Esophagus squamous epithelium (tissue), 5 donors: ENCODE measurements at regions not wholly inside any gene's neighbourhood (a gene's known extent, or its start where the extent isn't known, plus 50 kb on each side); places are given as distances from the start of the nearest gene placed in this dataset.
"Not testable (repeated sequence)": the region's sequence is repeated elsewhere in the genome, so short reads cannot be mapped to it uniquely, and the experiment has no call there.

Experiments used
- DNase-seq: peaks from one replicate; lab custom pipeline; 2025; lab: John Stamatoyannopoulos, UW
- H3K27ac ChIP-seq, 4 donors: fragments of 200-600 bp; sonication (generic); one replicate each; pipeline ENCODE4 v1.5.1; 2016 to 2019; ENCODE audit warnings: mild to moderate bottlenecking in 1 of 4
- H3K27me3 ChIP-seq, 4 donors: fragments of 200-600 bp; sonication (generic); 1 replicate in 3 of 4; 2 replicates in 1 of 4; pipeline versions ENCODE4 v1.5.1 to v1.6.0; 2017 to 2021; ENCODE audit warnings: antibody characterized with exemption in 1 of 4
- H3K36me3 ChIP-seq, 3 donors: fragments of 200-600 bp; sonication (generic); one replicate each; pipeline ENCODE4 v1.5.1; 2016 to 2019
- H3K4me1 ChIP-seq, 3 donors: fragments of 200-600 bp; sonication (generic); one replicate each; pipeline ENCODE4 v1.5.1; 2017 to 2019
- H3K4me3 ChIP-seq, 4 donors: fragments of 200-600 bp; sonication (generic); 1 replicate in 3 of 4; 2 replicates in 1 of 4; pipeline ENCODE4 v1.5.1; 2016 to 2019; ENCODE audit warnings: mild to moderate bottlenecking in 2 of 4, moderate library complexity in 1 of 4
- H3K9me3 ChIP-seq, 3 donors: fragments of 200-600 bp; sonication (generic); one replicate each; pipeline ENCODE4 v1.5.1; 2016 to 2019
- POLR2A ChIP-seq, 4 donors: fragments of 450-650 bp; IDR thresholded peaks; one replicate each; pipeline ENCODE4 v1.6.1; 2017; ENCODE audit warnings: antibody characterized with exemption in 4 of 4, mild to moderate bottlenecking in 4 of 4, moderate library complexity in 3 of 4
- WGBS, 2 donors: methylation state at CpG; one replicate each; pipeline ENCODE4 v1.1.5; 2018; 5-methylcytosine and 5-hydroxymethylcytosine counted together
- intact Hi-C: fragments of 100-400 bp; cut with DNase I; formaldehyde crosslinking; loops from one replicate; pipeline ENCODE4 v1.15.0; 2022
- TF ChIP-seq, protein P1 (sequence below), 6 experiments: fragments of 450-650 bp in 4 of 6; fragments of 200-600 bp in 2 of 6; sonication (generic) in 2 of 6; IDR thresholded peaks; one replicate each; pipeline ENCODE4 v1.5.1; 2016 to 2019; ENCODE audit warnings: antibody characterized with exemption in 6 of 6, mild to moderate bottlenecking in 4 of 6, moderate library complexity in 4 of 6
- donor health status: DM: yes; HTN: yes; CAD: no.

DNA sequence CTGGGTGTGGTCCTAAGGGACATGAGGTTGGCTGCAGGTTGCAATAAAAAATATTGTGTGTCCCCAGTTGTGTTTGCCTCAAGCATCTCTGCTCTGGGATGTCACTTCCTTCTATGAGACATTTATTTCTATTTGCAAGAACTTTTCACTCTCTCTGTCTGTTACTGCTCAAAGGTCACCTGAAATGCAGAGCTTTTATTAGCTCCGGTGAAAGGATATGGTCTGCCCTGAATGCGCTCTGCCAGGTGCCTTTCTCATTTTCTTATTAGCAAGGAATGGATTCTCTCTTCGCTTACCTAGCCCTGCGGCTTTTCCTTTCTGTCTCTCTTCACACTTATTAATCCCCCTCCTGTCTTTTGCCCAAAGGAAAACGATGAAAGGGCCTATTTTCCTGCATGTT, 526.1 kb downstream of the TMEM38B start:
- Histone ChIP-seq H3K36me3 (no peaks in the 10 kb centered on the region), H3K4me3 (no peak overlapping the region), H3K27me3 (no peaks in the 10 kb centered on the region), H3K27ac (no peak overlapping the region), H3K4me1 (no peaks in the 10 kb centered on the region), H3K9me3 (no peaks in the 10 kb centered on the region)
- no peak for DNase-seq
- TF ChIP-seq, protein P1, sequence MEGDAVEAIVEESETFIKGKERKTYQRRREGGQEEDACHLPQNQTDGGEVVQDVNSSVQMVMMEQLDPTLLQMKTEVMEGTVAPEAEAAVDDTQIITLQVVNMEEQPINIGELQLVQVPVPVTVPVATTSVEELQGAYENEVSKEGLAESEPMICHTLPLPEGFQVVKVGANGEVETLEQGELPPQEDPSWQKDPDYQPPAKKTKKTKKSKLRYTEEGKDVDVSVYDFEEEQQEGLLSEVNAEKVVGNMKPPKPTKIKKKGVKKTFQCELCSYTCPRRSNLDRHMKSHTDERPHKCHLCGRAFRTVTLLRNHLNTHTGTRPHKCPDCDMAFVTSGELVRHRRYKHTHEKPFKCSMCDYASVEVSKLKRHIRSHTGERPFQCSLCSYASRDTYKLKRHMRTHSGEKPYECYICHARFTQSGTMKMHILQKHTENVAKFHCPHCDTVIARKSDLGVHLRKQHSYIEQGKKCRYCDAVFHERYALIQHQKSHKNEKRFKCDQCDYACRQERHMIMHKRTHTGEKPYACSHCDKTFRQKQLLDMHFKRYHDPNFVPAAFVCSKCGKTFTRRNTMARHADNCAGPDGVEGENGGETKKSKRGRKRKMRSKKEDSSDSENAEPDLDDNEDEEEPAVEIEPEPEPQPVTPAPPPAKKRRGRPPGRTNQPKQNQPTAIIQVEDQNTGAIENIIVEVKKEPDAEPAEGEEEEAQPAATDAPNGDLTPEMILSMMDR (IDR thresholded peaks at IDR 0.05): no peak
- no peak for TF ChIP-seq POLR2A (IDR thresholded peaks at IDR 0.05)
- intact Hi-C loops: no loop called here
- WGBS, 2 donors: 76 to 82% methylated on average over 5 of the region's 5 CpGs

- no peak for TF ChIP-seq POLR2A (IDR thresholded peaks at IDR 0.05)
- TF ChIP-seq, protein P1 (IDR thresholded peaks at IDR 0.05): no peak
- Histone ChIP-seq H3K27ac (no peak overlapping the region), H3K4me3 (no peak overlapping the region), H3K36me3 (no peaks in the 10 kb centered on the region), H3K4me1 (no peaks in the 10 kb centered on the region), H3K9me3 (no peaks in the 10 kb centered on the region), H3K27me3 (no peaks in the 10 kb centered on the region)
- no peak for DNase-seq
- WGBS, 2 donors: 33 to 54% methylated on average over 1 to 3 of the region's 3 CpGs
- intact Hi-C loops: no loop called here
Observed at GRCh38 chr9:106228861-106229260, 534.5 kb downstream of the TMEM38B start.

GRCh38 chr9:106233116-106233515, 538.8 kb downstream of the TMEM38B start:
- no peaks in the 10 kb centered on the region for H3K27me3 ChIP-seq
- H3K4me3 ChIP-seq: no peak overlapping the region
- no peaks in the 10 kb centered on the region for H3K9me3 ChIP-seq
- DNase-seq: no peak
- intact Hi-C loops: no loop called here
- H3K27ac ChIP-seq: no peak overlapping the region
- H3K36me3 ChIP-seq: no peaks in the 10 kb centered on the region
- H3K4me1 ChIP-seq: no peaks in the 10 kb centered on the region
- TF ChIP-seq, protein P1 (IDR thresholded peaks at IDR 0.05): no peak
- TF ChIP-seq POLR2A (IDR thresholded peaks at IDR 0.05): no peak

- 87 to 100% methylated on average over 5 to 9 of the region's 10 CpGs for WGBS, 2 donors
- H3K4me3 ChIP-seq, intact Hi-C loops, DNase-seq, H3K36me3 ChIP-seq, H3K27me3 ChIP-seq, H3K9me3 ChIP-seq, H3K4me1 ChIP-seq, H3K27ac ChIP-seq: not testable (repeated sequence)
Observed at GRCh38 chr9:106260908-106261307, 566.6 kb downstream of the TMEM38B start.

DNA sequence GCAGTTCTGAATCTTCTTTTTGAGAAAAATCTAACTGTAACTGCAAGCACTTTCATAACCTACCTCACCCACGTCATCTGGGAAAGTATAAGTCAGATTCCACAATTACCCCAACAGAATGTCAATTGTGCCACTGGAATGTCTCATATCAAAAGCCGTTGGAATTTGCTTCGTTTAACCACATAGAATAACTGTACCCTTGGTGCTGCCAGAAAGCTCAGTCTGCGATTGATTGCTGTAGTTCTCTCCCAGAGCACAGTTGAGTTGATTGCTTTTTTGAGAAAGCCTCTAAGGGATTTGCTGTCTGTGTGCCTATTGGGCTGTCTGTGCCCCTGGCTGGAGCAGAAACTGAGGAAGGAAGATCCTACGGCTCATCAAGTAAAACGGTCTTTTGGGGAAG, 583.6 kb downstream of the TMEM38B start:
- Histone ChIP-seq H3K9me3 (no peaks in the 10 kb centered on the region), H3K27ac (no peak overlapping the region), H3K36me3 (no peaks in the 10 kb centered on the region), H3K27me3 (no peaks in the 10 kb centered on the region), H3K4me3 (no peak overlapping the region), H3K4me1 (no peaks in the 10 kb centered on the region)
- no peak for DNase-seq
- intact Hi-C loops: no loop called here
- 72 to 82% methylated on average over 6 of the region's 6 CpGs for WGBS, 2 donors
- TF ChIP-seq, protein P1 (IDR thresholded peaks at IDR 0.05): no peak
- no peak for TF ChIP-seq POLR2A (IDR thresholded peaks at IDR 0.05)

- H3K27ac ChIP-seq: no peak overlapping the region
- intact Hi-C loops: no loop called here
- H3K27me3 ChIP-seq: no peaks in the 10 kb centered on the region
- no peak for DNase-seq
- 27 to 35% methylated on average over 4 to 5 of the region's 5 CpGs for WGBS, 2 donors
- peaks cover 0 to 8% (median 0%) of the 10 kb centered on the region in 3 donors for H3K4me1 ChIP-seq
- no peaks in the 10 kb centered on the region for H3K36me3 ChIP-seq
- H3K4me3 ChIP-seq: no peak overlapping the region
- TF ChIP-seq, protein P1 (IDR thresholded peaks at IDR 0.05): no peak
- TF ChIP-seq POLR2A (IDR thresholded peaks at IDR 0.05): no peak
- H3K9me3 ChIP-seq: no peaks in the 10 kb centered on the region
Observed at GRCh38 chr9:106283769-106284168, 579.2 kb upstream of the ZNF462 start.
